CD4-positive, CD25-positive, alpha-beta regulatory T cell (primary cell): ENCODE measurements at regions not wholly inside any gene's neighbourhood (a gene's known extent, or its start where the extent isn't known, plus 50 kb on each side); places are given as distances from the start of the nearest gene placed in this dataset.

Experiments used
- ATAC-seq, 2 donors: fragments of 150-1000 bp; cut with Tn5 transposase; one replicate each; pipeline ENCODE4 v1.10.0; 2021; ENCODE audit warnings: low read depth in 2 of 2, moderate number of reproducible peaks in 2 of 2, moderate library complexity in 1 of 2
- DNase-seq, 3 donors: peaks; one replicate each; pipeline versions ENCODE4 v3.0.0 to v3.0.0-alpha.2; 2012 to 2022; ENCODE audit warnings: mixed read lengths in 1 of 3
- H3K27ac ChIP-seq: one replicate; pipeline ENCODE4 v1.7.0; 2013; ENCODE audit warnings: mild to moderate bottlenecking, low read length; ENCODE audit not compliant: insufficient read depth, poor library complexity, severe bottlenecking
- H3K27me3 ChIP-seq: one replicate; pipeline ENCODE4 v1.7.0; 2013; ENCODE audit warnings: low read length; ENCODE audit not compliant: control insufficient read depth, insufficient read depth
- H3K36me3 ChIP-seq: one replicate; pipeline ENCODE4 v1.7.0; 2013; ENCODE audit warnings: mild to moderate bottlenecking, low read length, moderate library complexity; ENCODE audit not compliant: control insufficient read depth, insufficient read depth
- H3K4me1 ChIP-seq: 2 replicates; pipeline ENCODE4 v1.7.0; 2013; ENCODE audit warnings: mild to moderate bottlenecking, low read length; ENCODE audit not compliant: insufficient read depth, control insufficient read depth, poor library complexity, severe bottlenecking
- H3K4me3 ChIP-seq: one replicate; pipeline ENCODE4 v1.7.0; 2013; ENCODE audit warnings: low read depth, mild to moderate bottlenecking, low read length, moderate library complexity
- H3K9me3 ChIP-seq, 2 experiments: 1 replicate in 1 of 2; 2 replicates in 1 of 2; pipeline ENCODE4 v1.7.0; 2013; ENCODE audit warnings: low read length in 2 of 2, mild to moderate bottlenecking in 1 of 2, moderate library complexity in 1 of 2; ENCODE audit not compliant: control insufficient read depth in 2 of 2
- H3K27ac Mint-ChIP-seq, 3 donors: one replicate each; pipeline ENCODE4 v1.8.0; 2020 to 2022; ENCODE audit warnings: mild to moderate bottlenecking in 3 of 3, mixed read lengths in 3 of 3, moderate library complexity in 2 of 3
- H3K27me3 Mint-ChIP-seq: one replicate; pipeline ENCODE4 v1.8.0; 2022; ENCODE audit warnings: mild to moderate bottlenecking, mixed read lengths
- H3K36me3 Mint-ChIP-seq: one replicate; pipeline ENCODE4 v1.8.0; 2020; ENCODE audit warnings: mixed read lengths
- H3K4me1 Mint-ChIP-seq, 4 donors: one replicate each; pipeline ENCODE4 v1.8.0; 2020 to 2022; ENCODE audit warnings: mixed read lengths in 4 of 4, mild to moderate bottlenecking in 1 of 4
- H3K4me3 Mint-ChIP-seq, 4 donors: one replicate each; pipeline ENCODE4 v1.8.0; 2020 to 2022; ENCODE audit warnings: mild to moderate bottlenecking in 4 of 4, mixed read lengths in 4 of 4, moderate library complexity in 3 of 4
- H3K9me3 Mint-ChIP-seq, 7 donors: one replicate each; pipeline ENCODE4 v1.8.0; 2020 to 2022; ENCODE audit warnings: mixed read lengths in 7 of 7, mild to moderate bottlenecking in 3 of 7, moderate library complexity in 2 of 7

DNA sequence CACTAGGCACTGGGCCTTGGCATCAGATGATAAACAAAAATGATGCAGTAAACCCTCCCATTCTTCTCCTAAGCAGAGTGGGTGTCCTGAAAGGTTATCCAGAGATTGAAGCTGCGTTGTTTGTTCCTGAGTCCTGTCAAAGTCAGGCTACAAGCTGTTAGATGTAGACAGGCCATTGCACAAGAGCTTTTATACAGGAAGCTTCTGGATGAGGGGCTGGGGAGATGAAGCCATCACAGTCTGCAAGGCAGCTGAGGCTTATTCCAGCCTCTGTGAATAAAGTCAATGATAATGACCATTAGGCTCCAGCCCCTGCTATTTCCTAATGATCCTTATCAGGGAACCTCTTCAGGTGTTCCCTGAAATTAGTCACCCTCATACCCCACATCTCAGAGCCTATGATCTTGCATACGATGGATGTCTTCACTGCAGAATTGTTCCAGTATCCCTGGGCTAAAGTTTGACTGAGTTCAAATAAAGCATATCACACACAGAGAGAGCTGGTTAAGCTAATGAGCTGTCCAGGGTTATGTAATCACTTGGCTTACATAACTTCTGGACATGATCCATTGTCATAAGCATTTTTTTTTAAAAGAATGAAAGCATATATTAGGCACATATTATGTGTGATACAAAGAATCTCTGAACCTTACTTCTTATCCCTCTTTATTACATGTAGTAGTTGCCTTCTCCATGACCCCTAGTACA, 337.1 kb upstream of the OR4E1 start:
- Histone ChIP-seq H3K9me3 (no peaks in the 10 kb centered on the region), H3K27ac (no peak overlapping the region), H3K36me3 (no peaks in the 10 kb centered on the region), H3K27me3 (no peaks in the 10 kb centered on the region), H3K4me3 (no peak overlapping the region), H3K4me1 (peaks cover 3% of the 10 kb centered on the region)
- no peak for ATAC-seq
- Mint-ChIP-seq H3K4me1 (peaks cover 5 to 20% (median 7%) of the 10 kb centered on the region in 4 donors), H3K36me3 (no peaks in the 10 kb centered on the region), H3K27ac (no peak overlapping the region), H3K27me3 (no peaks in the 10 kb centered on the region), H3K9me3 (peaks cover 0 to 4% (median 0%) of the 10 kb centered on the region in 7 donors), H3K4me3 (no peak overlapping the region)
- DNase-seq = no peak

- no peak overlapping the region for H3K27ac Mint-ChIP-seq
Measured at GRCh38 chr14:22008766-22009165, 335.1 kb upstream of the OR4E1 start.

DNA sequence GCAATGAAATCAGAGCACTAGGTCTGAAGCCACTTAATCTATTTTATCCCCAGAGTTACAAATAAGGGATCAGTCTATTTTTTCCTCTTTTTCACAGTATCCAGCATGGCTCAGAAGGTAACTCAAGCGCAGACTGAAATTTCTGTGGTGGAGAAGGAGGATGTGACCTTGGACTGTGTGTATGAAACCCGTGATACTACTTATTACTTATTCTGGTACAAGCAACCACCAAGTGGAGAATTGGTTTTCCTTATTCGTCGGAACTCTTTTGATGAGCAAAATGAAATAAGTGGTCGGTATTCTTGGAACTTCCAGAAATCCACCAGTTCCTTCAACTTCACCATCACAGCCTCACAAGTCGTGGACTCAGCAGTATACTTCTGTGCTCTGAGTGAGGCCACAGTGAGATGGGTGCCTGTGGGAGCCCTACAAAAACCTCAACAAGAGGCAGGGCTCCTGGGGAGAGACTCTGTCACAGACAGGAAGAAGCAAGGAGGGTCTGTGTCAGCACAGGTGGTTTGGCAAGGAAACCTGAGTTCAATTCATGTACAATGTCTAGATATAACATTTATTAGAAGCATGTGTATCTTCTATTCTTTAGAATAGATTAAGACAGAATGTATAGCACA, 334.3 kb upstream of the OR4E1 start:
- ATAC-seq = no peak
- no peaks in the 10 kb centered on the region for H3K36me3 Mint-ChIP-seq
- H3K4me3 ChIP-seq = peak overlapping the region; percentile 67
- peaks cover 5 to 28% (median 9%) of the 10 kb centered on the region in 4 donors for H3K4me1 Mint-ChIP-seq
- no peaks in the 10 kb centered on the region for H3K27me3 Mint-ChIP-seq
- H3K27ac ChIP-seq = peak overlapping the region; percentile 51
- peak overlapping the region in 3 of 4 donors; percentile 82 to 90 (median 85) for H3K4me3 Mint-ChIP-seq
- H3K27me3 ChIP-seq = no peaks in the 10 kb centered on the region
- no peaks in the 10 kb centered on the region for H3K9me3 ChIP-seq
- no peaks in the 10 kb centered on the region for H3K36me3 ChIP-seq
- H3K27ac Mint-ChIP-seq = peak overlapping the region in 2 of 3 donors; percentile 85 to 93
- DNase-seq = no peak
- H3K4me1 ChIP-seq = peaks cover 3% of the 10 kb centered on the region
- peaks cover 0 to 4% (median 0%) of the 10 kb centered on the region in 7 donors for H3K9me3 Mint-ChIP-seq

More at GRCh38 chr14:22008766-22009165, 335.1 kb upstream of the OR4E1 start:
- H3K27me3 ChIP-seq = no peaks in the 10 kb centered on the region
- H3K4me1 ChIP-seq = peaks cover 3% of the 10 kb centered on the region
- Mint-ChIP-seq H3K36me3 (no peaks in the 10 kb centered on the region), H3K27me3 (no peaks in the 10 kb centered on the region), H3K4me3 (no peak overlapping the region), H3K4me1 (peaks cover 5 to 24% (median 7%) of the 10 kb centered on the region in 4 donors), H3K9me3 (peaks cover 0 to 4% (median 0%) of the 10 kb centered on the region in 7 donors)
- ATAC-seq = no peak
- no peaks in the 10 kb centered on the region for H3K9me3 ChIP-seq
- no peaks in the 10 kb centered on the region for H3K36me3 ChIP-seq
- H3K27ac ChIP-seq = no peak overlapping the region
- DNase-seq = no peak
- H3K4me3 ChIP-seq = no peak overlapping the region

GRCh38 chr14:22007363-22007762, 333.7 kb upstream of the OR4E1 start:
- Mint-ChIP-seq H3K36me3 (no peaks in the 10 kb centered on the region), H3K4me1 (peaks cover 5 to 32% (median 10%) of the 10 kb centered on the region in 4 donors), H3K9me3 (peaks cover 0 to 4% (median 0%) of the 10 kb centered on the region in 7 donors), H3K27ac (peak overlapping the region; percentile 18 to 93 (median 85)), H3K27me3 (no peaks in the 10 kb centered on the region), H3K4me3 (peak overlapping the region; percentile 82 to 90 (median 86))
- no peaks in the 10 kb centered on the region for H3K36me3 ChIP-seq
- H3K27ac ChIP-seq = peak overlapping the region; percentile 51
- no peaks in the 10 kb centered on the region for H3K27me3 ChIP-seq
- H3K4me3 ChIP-seq = peak overlapping the region; percentile 67
- H3K9me3 ChIP-seq = no peaks in the 10 kb centered on the region
- peaks cover 3% of the 10 kb centered on the region for H3K4me1 ChIP-seq
- DNase-seq (peak in 1 of 3 donors; percentile 46), ATAC-seq (peak; percentile 54 to 61)

DNA sequence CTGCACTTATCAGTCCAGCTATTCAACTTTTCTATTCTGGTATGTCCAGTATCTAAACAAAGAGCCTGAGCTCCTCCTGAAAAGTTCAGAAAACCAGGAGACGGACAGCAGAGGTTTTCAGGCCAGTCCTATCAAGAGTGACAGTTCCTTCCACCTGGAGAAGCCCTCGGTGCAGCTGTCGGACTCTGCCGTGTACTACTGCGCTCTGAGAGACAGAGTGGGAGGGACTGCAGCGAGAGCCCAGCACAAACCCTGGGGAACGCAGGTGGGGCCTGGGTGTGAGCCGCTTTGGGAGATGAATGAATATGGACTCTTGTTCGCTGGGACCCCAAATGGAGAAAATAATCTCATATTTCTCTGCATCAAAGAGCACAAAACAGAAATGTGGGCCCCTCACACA, 329.8 kb upstream of the OR4E1 start:
- Histone ChIP-seq H3K4me1 (no peaks in the 10 kb centered on the region), H3K27ac (peak overlapping the region; percentile 69), H3K27me3 (no peaks in the 10 kb centered on the region), H3K36me3 (no peaks in the 10 kb centered on the region), H3K4me3 (peak overlapping the region; percentile 69), H3K9me3 (no peaks in the 10 kb centered on the region)
- H3K9me3 Mint-ChIP-seq = no peaks in the 10 kb centered on the region
- no peak for DNase-seq
- no peaks in the 10 kb centered on the region for H3K36me3 Mint-ChIP-seq
- peak overlapping the region; percentile 68 to 85 (median 78) for H3K4me3 Mint-ChIP-seq
- no peaks in the 10 kb centered on the region for H3K27me3 Mint-ChIP-seq
- H3K27ac Mint-ChIP-seq = peak overlapping the region; percentile 66 to 88 (median 85)
- ATAC-seq = peak in 1 of 2 donors; percentile 36
- H3K4me1 Mint-ChIP-seq = peaks cover 7 to 35% (median 10%) of the 10 kb centered on the region in 4 donors

DNA sequence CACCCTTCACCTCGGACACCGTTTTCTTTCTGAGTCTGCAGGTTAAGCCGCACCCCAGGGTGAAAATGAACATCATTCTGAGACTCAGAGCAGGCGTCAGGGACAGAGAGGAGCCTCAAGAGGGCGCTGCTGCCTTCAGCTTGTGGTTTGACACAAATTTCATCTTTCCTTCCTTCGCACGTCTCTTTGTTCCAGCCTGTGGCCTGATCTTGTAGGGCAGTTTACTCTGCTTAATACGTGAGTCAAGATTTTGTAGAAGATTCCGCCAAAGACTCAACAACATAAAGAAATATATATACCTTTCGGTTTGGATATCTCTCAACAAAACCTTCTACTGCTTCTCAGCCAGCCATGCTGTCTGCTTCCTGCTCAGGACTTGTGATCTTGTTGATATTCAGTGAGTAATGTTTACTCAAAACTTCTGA, 329.3 kb upstream of the OR4E1 start:
- peak; percentile 72 to 73 for ATAC-seq
- H3K27me3 Mint-ChIP-seq = no peaks in the 10 kb centered on the region

GRCh38 chr14:21999402-21999801, 325.8 kb upstream of the OR4E1 start:
- Mint-ChIP-seq H3K36me3 (no peaks in the 10 kb centered on the region), H3K4me1 (peaks cover 0 to 28% (median 5%) of the 10 kb centered on the region in 4 donors), H3K27ac (peak overlapping the region in 2 of 3 donors; percentile 20 to 60), H3K27me3 (peaks cover 2% of the 10 kb centered on the region), H3K4me3 (peak overlapping the region; percentile 56 to 95 (median 90)), H3K9me3 (no peaks in the 10 kb centered on the region)
- Histone ChIP-seq H3K27me3 (no peaks in the 10 kb centered on the region), H3K4me1 (peaks cover under 1% of the 10 kb centered on the region), H3K36me3 (no peaks in the 10 kb centered on the region), H3K9me3 (no peaks in the 10 kb centered on the region), H3K27ac (no peak overlapping the region), H3K4me3 (peak overlapping the region; percentile 84)
- no peak for DNase-seq
- ATAC-seq = no peak

More for the DNA sequence above, 329.3 kb upstream of the OR4E1 start:
- peak; percentile 48 to 83 (median 65) for DNase-seq
- Histone ChIP-seq H3K27me3 (no peaks in the 10 kb centered on the region), H3K4me1 (no peaks in the 10 kb centered on the region), H3K9me3 (no peaks in the 10 kb centered on the region), H3K27ac (peak overlapping the region; percentile 69), H3K36me3 (no peaks in the 10 kb centered on the region), H3K4me3 (peak overlapping the region; percentile 69)
- peak overlapping the region; percentile 85 to 89 (median 88) for H3K27ac Mint-ChIP-seq
- H3K4me3 Mint-ChIP-seq = peak overlapping the region; percentile 68 to 85 (median 78)
- H3K36me3 Mint-ChIP-seq = no peaks in the 10 kb centered on the region
- no peaks in the 10 kb centered on the region for H3K9me3 Mint-ChIP-seq
- peaks cover 7 to 33% (median 10%) of the 10 kb centered on the region in 4 donors for H3K4me1 Mint-ChIP-seq
